ENCODE measurements at regions not wholly inside any gene's neighbourhood (a gene's known extent, or its start where the extent isn't known, plus 50 kb on each side); places are given as distances from the start of the nearest gene placed in this dataset.

DNA sequence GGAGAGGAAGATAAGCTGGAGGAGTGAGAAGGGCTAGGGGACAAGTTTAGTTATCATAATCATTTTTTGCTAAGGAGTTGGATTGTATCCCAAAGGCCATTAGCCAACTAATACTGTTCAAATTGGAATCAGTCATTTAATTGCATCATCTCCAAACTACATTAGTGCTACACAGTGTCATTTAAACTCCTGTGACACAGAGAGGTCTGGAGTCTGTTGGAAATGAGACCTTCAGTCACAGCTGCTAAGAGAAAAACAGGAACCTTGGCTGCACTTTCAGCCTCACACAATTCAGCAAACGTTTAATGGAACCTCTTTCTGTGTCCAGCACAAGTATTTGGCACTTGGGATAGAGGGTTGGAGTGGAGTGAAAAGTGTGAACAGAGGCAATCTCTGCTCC, 175.5 kb upstream of the MGAT5 start:
- 0% methylated on average over 1 of the region's 1 CpG for WGBS, 2 donors (ENCODE audit: low coverage in 1 of 2)
- H3K4me3 ChIP-seq, result no peak overlapping the region
- no peaks in the 10 kb centered on the region for H3K27me3 ChIP-seq
- TF ChIP-seq POLR2AphosphoS5 (IDR thresholded peaks at IDR 0.05) (no peak), EP300 (IDR thresholded peaks at IDR 0.05) (no peak), POLR2A (IDR thresholded peaks at IDR 0.05) (no peak)
- TF ChIP-seq, protein P1, sequence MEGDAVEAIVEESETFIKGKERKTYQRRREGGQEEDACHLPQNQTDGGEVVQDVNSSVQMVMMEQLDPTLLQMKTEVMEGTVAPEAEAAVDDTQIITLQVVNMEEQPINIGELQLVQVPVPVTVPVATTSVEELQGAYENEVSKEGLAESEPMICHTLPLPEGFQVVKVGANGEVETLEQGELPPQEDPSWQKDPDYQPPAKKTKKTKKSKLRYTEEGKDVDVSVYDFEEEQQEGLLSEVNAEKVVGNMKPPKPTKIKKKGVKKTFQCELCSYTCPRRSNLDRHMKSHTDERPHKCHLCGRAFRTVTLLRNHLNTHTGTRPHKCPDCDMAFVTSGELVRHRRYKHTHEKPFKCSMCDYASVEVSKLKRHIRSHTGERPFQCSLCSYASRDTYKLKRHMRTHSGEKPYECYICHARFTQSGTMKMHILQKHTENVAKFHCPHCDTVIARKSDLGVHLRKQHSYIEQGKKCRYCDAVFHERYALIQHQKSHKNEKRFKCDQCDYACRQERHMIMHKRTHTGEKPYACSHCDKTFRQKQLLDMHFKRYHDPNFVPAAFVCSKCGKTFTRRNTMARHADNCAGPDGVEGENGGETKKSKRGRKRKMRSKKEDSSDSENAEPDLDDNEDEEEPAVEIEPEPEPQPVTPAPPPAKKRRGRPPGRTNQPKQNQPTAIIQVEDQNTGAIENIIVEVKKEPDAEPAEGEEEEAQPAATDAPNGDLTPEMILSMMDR (IDR thresholded peaks at IDR 0.05), result no peak
- H3K36me3 ChIP-seq, result no peaks in the 10 kb centered on the region
- peak; percentile 44 for ATAC-seq
- no peak overlapping the region for H3K27ac ChIP-seq
- peaks cover 0 to 14% (median under 1%) of the 10 kb centered on the region in 3 donors for H3K4me1 ChIP-seq
- H3K9me3 ChIP-seq, result no peaks in the 10 kb centered on the region

DNA sequence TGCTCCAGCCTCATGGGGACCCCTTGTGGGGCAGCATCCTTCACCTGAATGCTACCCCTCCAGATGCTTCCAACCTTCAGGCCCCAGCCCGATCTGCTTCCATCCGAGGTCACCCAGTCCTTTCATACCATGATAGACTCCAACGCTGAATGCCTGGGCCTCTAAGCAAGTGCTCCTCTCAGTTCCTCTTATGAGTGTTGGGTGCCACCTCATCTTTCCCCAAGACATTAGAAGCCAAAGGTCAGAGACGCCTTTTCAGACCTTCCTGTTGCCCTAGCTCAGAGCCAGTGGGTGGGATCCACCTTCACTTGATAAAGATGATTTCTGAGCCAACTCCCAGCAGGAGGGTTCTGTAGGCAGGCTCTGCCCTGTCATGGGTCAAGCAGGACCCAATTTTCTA, 174.5 kb upstream of the MGAT5 start:
- H3K4me1 ChIP-seq, result peaks cover 0 to 11% (median 0%) of the 10 kb centered on the region in 3 donors
- H3K27ac ChIP-seq, result no peak overlapping the region
- H3K9me3 ChIP-seq, result no peaks in the 10 kb centered on the region
- H3K36me3 ChIP-seq, result no peaks in the 10 kb centered on the region
- no peak for ATAC-seq
- TF ChIP-seq, protein P1 (IDR thresholded peaks at IDR 0.05), result no peak
- H3K27me3 ChIP-seq, result no peaks in the 10 kb centered on the region
- WGBS, 2 donors (ENCODE audit: low coverage in 1 of 2), result 92 to 100% methylated on average over 1 to 4 of the region's 4 CpGs
- no peak overlapping the region for H3K4me3 ChIP-seq

DNA sequence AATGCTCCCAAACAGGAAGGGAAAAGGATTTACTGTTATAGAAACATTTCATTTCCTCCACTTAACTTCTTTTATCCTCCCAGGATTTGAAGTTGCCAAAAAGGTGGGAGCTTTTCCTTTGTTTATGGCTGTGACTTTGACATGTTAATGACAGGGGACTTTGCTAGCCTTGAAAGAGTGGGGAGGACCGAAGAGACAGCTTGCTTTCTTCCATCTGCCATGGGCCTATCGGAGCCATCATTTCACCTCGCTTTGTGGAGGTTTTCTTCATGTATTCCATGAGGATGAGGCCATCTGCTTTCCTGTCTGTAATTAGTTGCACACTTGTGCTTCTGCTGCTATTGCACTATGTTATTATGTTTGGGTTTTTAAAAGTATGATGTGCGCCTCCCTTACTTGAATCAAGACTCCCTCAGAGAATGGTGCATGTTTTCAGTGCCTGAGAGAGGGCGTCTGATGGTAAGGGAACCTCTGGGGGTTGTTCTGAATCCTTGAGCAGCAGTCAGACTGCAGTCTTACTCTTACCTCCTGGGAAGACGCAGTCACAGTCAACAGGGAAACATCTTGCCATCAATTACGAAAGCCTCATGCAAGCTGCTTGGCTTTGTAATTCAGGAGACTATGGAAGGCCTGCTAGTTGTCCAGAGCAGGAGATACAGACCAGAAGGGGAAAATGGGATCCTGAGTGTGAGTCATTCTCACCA, 173.3 kb upstream of the MGAT5 start:
- ATAC-seq, result no peak
- Histone ChIP-seq H3K27me3 (no peaks in the 10 kb centered on the region), H3K9me3 (no peaks in the 10 kb centered on the region), H3K36me3 (no peaks in the 10 kb centered on the region), H3K4me3 (no peak overlapping the region), H3K4me1 (peaks cover 0 to 11% (median 0%) of the 10 kb centered on the region in 3 donors), H3K27ac (no peak overlapping the region)
- TF ChIP-seq POLR2AphosphoS5 (IDR thresholded peaks at IDR 0.05), result no peak
- TF ChIP-seq POLR2A (IDR thresholded peaks at IDR 0.05), result no peak
- TF ChIP-seq, protein P1 (IDR thresholded peaks at IDR 0.05), result no peak
- TF ChIP-seq EP300 (IDR thresholded peaks at IDR 0.05), result no peak
- WGBS, 2 donors (ENCODE audit: low coverage in 1 of 2), result 63 to 86% methylated on average over 5 of the region's 7 CpGs

DNA sequence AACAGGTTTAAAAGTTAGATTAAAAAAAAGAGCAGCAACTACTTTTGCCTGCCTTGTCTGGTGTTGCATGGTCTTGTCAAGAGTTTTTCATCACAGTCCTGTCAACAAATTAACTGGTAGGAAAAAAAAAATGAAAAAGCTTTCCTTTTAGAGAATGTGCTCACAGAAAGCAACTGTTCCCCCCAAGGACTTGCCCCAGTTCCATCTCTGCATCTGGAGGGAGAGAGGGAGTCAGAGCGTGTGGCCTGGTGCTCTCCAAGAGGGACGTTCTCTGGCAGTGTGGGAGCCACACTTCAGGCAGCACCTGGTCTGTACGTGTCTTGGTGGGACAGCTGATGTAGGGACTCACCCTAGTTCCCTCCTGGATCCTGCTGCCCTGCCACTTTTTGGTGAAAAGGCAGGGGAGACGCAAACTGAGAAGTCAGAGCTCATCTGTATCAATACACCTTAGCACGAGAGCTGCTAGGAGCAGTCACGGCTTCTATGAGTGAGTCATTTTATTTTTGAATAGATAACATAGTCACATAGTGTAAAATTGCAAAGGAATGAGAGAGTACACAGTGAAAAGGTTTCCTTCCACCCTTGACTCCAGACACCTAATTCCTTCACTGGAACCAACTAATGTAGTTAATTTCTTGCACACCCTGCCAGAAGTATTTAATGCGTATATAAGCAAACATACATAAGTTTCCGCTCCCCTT, 172.5 kb upstream of the MGAT5 start:
- H3K4me1 ChIP-seq, result peaks cover 0 to 11% (median 0%) of the 10 kb centered on the region in 3 donors
- H3K4me3 ChIP-seq, result no peak overlapping the region
- no peak for TF ChIP-seq EP300 (IDR thresholded peaks at IDR 0.05)
- no peak for TF ChIP-seq POLR2AphosphoS5 (IDR thresholded peaks at IDR 0.05)
- TF ChIP-seq, protein P1 (IDR thresholded peaks at IDR 0.05), result no peak
- TF ChIP-seq POLR2A (IDR thresholded peaks at IDR 0.05), result no peak
- no peaks in the 10 kb centered on the region for H3K27me3 ChIP-seq
- no peaks in the 10 kb centered on the region for H3K9me3 ChIP-seq
- H3K27ac ChIP-seq, result no peak overlapping the region
- whole genome bisulfite sequencing, 2 donors (ENCODE audit: low coverage in 1 of 2), result 85 to 97% methylated on average over 3 to 5 of the region's 8 CpGs
- no peaks in the 10 kb centered on the region for H3K36me3 ChIP-seq
- ATAC-seq, result no peak

DNA sequence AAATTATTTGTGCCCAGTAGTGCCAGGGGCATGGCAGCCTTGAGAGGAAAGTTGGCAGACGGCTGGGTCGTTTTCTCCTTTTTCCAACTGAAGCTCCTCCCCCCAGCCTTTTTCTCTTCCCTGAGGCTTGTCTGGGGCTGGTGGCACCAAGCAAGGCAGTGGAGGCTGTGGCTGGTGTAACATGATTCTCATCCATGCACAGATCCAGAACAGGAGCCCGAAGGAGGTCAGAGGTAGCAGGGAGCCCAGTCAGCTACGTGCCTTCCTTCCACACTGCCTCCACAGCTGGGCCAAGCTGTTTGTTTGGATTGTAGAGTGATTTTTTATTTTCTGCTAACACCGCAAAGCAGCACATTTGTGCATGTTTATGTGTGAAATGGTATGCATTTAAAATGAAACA, 170.3 kb upstream of the MGAT5 start:
- TF ChIP-seq POLR2A (IDR thresholded peaks at IDR 0.05) (no peak), EP300 (IDR thresholded peaks at IDR 0.05) (no peak), POLR2AphosphoS5 (IDR thresholded peaks at IDR 0.05) (no peak)
- TF ChIP-seq, protein P1 (IDR thresholded peaks at IDR 0.05), result no peak
- H3K27me3 ChIP-seq, result no peaks in the 10 kb centered on the region
- H3K4me1 ChIP-seq, result peaks cover 0 to 4% (median 0%) of the 10 kb centered on the region in 3 donors
- H3K9me3 ChIP-seq, result no peaks in the 10 kb centered on the region
- H3K27ac ChIP-seq, result no peak overlapping the region
- ATAC-seq, result no peak
- WGBS, 2 donors (ENCODE audit: low coverage in 1 of 2), result 56 to 61% methylated on average over 3 to 5 of the region's 5 CpGs
- no peak overlapping the region for H3K4me3 ChIP-seq
- no peaks in the 10 kb centered on the region for H3K36me3 ChIP-seq

Data from gastroesophageal sphincter (tissue), 4 donors.